ENCODE measurements at regions not wholly inside any gene's neighbourhood (a gene's known extent, or its start where the extent isn't known, plus 50 kb on each side); places are given as distances from the start of the nearest gene placed in this dataset.

- TF ChIP-seq CTCF (IDR thresholded peaks at IDR 0.05): no peak
- TF ChIP-seq POLR2AphosphoS5 (IDR thresholded peaks at IDR 0.05): no peak
Measured at GRCh38 chr3:74842141-74842540, 227.7 kb upstream of the CNTN3 start.
